HepG2 (cell line): ENCODE measurements at regions not wholly inside any gene's neighbourhood (a gene's known extent, or its start where the extent isn't known, plus 50 kb on each side); places are given as distances from the start of the nearest gene placed in this dataset.

ENCODE experiments used
- ATAC-seq: fragments of 200-7000 bp; cut with Tn5 transposase; 3 replicates; pipeline ENCODE4 v1.9.1; 2020; ENCODE audit warnings: mild to moderate bottlenecking, moderate library complexity
- BruUV-seq: library from RNA; stranded (reverse); fragments of 400-500 nt; replicated peaks from 2 replicates; lab custom pipeline; 2021; lab: Mats Ljungman, UMichigan
- CTCF ChIA-PET: fragments of 300-600 bp; formaldehyde crosslinking; extraction: SDS; loops from one replicate; lab custom pipeline; 2021; ENCODE audit warnings: low total read pairs, inconsistent platforms, low intra/inter-chr PET ratio; lab: Yijun Ruan, JAX
- POLR2A ChIA-PET: fragments of 350-600 bp; sonication (Branson Sonifier 250); formaldehyde crosslinking; loops from one replicate; lab custom pipeline; 2020; ENCODE audit warnings: antibody characterized with exemption, inconsistent platforms; lab: Yijun Ruan, JAX
- DNase-seq: peaks from one replicate; pipeline ENCODE4 v3.0.0-alpha.2; 2015; ENCODE audit warnings: low spot score
- FAIRE-seq: peaks from 3 replicates; lab custom pipeline; 2011; peaks lifted over from hg19 to GRCh38; lab: Jason Lieb, UNC
- H2AFZ ChIP-seq: one replicate; pipeline ENCODE4 v1.6.1; 2011; ENCODE audit warnings: low read length, inconsistent platforms
- H3K27ac ChIP-seq: fragments of 300-600 bp; 3 replicates; pipeline ENCODE4 v1.8.0; 2011; ENCODE audit warnings: mixed run types, mild to moderate bottlenecking, mixed read lengths, low read length, inconsistent platforms; ENCODE audit not compliant: insufficient read depth; ENCODE audit errors: extremely low read length
- H3K27me3 ChIP-seq, 2 experiments: fragments of 200-600 bp in 1 of 2; 2 replicates in 1 of 2; 3 replicates in 1 of 2; pipeline versions ENCODE4 v1.6.0 to v1.8.0; 2011; ENCODE audit warnings: low read length in 2 of 2, mild to moderate bottlenecking in 2 of 2, moderate library complexity in 2 of 2, inconsistent platforms in 1 of 2; ENCODE audit not compliant: insufficient read depth in 2 of 2, control insufficient read depth in 1 of 2
- H3K36me3 ChIP-seq, 2 experiments: fragments of 200-600 bp in 1 of 2; replicated peaks in 1 of 2; 2 replicates in 1 of 2; 3 replicates in 1 of 2; pipeline versions ENCODE4 v1.5.1 to v1.8.0; 2011; ENCODE audit warnings: low read length in 2 of 2, inconsistent platforms in 1 of 2; ENCODE audit not compliant: insufficient read depth in 2 of 2, control insufficient read depth in 1 of 2
- H3K4me1 ChIP-seq: 2 replicates; pipeline ENCODE4 v1.5.1; 2012; ENCODE audit warnings: low read length, inconsistent platforms; ENCODE audit not compliant: insufficient read depth
- H3K4me2 ChIP-seq: 2 replicates; pipeline ENCODE4 v1.6.0; 2011; ENCODE audit warnings: low read depth, low read length, inconsistent platforms
- H3K4me3 ChIP-seq, 3 experiments: fragments of 200-600 bp in 1 of 3; sonication (generic), shearing (Covaris generic) in 1 of 3; replicated peaks in 1 of 3; 2 replicates each; pipeline ENCODE4 v1.5.1; 2011 to 2016; ENCODE audit warnings: low read length in 3 of 3, inconsistent platforms in 2 of 3, low read depth in 2 of 3, mild to moderate bottlenecking in 2 of 3, control low read depth in 1 of 3, mixed read lengths in 1 of 3; ENCODE audit not compliant: insufficient read depth in 1 of 3
- H3K79me2 ChIP-seq: one replicate; pipeline ENCODE4 v1.6.1; 2011; ENCODE audit warnings: low read length, inconsistent platforms; ENCODE audit not compliant: insufficient read depth
- H3K9ac ChIP-seq: 2 replicates; pipeline ENCODE4 v1.6.0; 2011; ENCODE audit warnings: mild to moderate bottlenecking, low read depth, low read length, inconsistent platforms; ENCODE audit not compliant: insufficient read depth
- H3K9me3 ChIP-seq: 2 replicates; pipeline ENCODE4 v1.5.1; 2012; ENCODE audit warnings: mild to moderate bottlenecking, low read length
- H4K20me1 ChIP-seq: 2 replicates; pipeline ENCODE4 v1.6.0; 2011; ENCODE audit warnings: inconsistent platforms, mild to moderate bottlenecking, low read length, moderate library complexity; ENCODE audit not compliant: insufficient read depth
- TAF15 ChIP-seq: fragments of 200-400 bp; formaldehyde crosslinking; IDR thresholded peaks from one replicate; pipeline ENCODE4 v1.6.1; 2018; ENCODE audit warnings: mild to moderate bottlenecking, low read depth, low read length; ENCODE audit not compliant: poor library complexity, severe bottlenecking
- ZBTB33 ChIP-seq: sonication (generic); formaldehyde crosslinking; IDR thresholded peaks from 2 replicates; pipeline ENCODE4 v1.4.0; 2020; ENCODE audit warnings: missing genetic modification reagents
- ZNF20 ChIP-seq: sonication (generic); formaldehyde crosslinking; IDR thresholded peaks from 2 replicates; pipeline ENCODE4 v1.4.0; 2020; ENCODE audit warnings: mild to moderate bottlenecking, moderate library complexity, missing genetic modification reagents
- WGBS: methylation state at CpG from one replicate; pipeline ENCODE4 v1.1.6; 2017; ENCODE audit warnings: low lambda C conversion rate; 5-methylcytosine and 5-hydroxymethylcytosine counted together
- in situ Hi-C: cut with HindIII; loops from 2 replicates; pipeline ENCODE4 v1.10.0; 2017; ENCODE audit warnings: low pct_unique_long_range_greater_than_20kb; ENCODE audit not compliant: extremely low pct_ligation_motif_present
- intact Hi-C: fragments of 100-400 bp; cut with micrococcal nuclease; formaldehyde crosslinking; loops from one replicate; pipeline ENCODE4 v1.10.0; 2022; ENCODE audit not compliant: unreplicated experiment
- TF ChIP-seq, protein P1 (sequence below): sonication (generic); formaldehyde crosslinking; IDR thresholded peaks from 2 replicates; pipeline ENCODE4 v1.5.0; 2020; ENCODE audit warnings: mild to moderate bottlenecking, missing genetic modification reagents, borderline replicate concordance

- TF ChIP-seq, protein P1, sequence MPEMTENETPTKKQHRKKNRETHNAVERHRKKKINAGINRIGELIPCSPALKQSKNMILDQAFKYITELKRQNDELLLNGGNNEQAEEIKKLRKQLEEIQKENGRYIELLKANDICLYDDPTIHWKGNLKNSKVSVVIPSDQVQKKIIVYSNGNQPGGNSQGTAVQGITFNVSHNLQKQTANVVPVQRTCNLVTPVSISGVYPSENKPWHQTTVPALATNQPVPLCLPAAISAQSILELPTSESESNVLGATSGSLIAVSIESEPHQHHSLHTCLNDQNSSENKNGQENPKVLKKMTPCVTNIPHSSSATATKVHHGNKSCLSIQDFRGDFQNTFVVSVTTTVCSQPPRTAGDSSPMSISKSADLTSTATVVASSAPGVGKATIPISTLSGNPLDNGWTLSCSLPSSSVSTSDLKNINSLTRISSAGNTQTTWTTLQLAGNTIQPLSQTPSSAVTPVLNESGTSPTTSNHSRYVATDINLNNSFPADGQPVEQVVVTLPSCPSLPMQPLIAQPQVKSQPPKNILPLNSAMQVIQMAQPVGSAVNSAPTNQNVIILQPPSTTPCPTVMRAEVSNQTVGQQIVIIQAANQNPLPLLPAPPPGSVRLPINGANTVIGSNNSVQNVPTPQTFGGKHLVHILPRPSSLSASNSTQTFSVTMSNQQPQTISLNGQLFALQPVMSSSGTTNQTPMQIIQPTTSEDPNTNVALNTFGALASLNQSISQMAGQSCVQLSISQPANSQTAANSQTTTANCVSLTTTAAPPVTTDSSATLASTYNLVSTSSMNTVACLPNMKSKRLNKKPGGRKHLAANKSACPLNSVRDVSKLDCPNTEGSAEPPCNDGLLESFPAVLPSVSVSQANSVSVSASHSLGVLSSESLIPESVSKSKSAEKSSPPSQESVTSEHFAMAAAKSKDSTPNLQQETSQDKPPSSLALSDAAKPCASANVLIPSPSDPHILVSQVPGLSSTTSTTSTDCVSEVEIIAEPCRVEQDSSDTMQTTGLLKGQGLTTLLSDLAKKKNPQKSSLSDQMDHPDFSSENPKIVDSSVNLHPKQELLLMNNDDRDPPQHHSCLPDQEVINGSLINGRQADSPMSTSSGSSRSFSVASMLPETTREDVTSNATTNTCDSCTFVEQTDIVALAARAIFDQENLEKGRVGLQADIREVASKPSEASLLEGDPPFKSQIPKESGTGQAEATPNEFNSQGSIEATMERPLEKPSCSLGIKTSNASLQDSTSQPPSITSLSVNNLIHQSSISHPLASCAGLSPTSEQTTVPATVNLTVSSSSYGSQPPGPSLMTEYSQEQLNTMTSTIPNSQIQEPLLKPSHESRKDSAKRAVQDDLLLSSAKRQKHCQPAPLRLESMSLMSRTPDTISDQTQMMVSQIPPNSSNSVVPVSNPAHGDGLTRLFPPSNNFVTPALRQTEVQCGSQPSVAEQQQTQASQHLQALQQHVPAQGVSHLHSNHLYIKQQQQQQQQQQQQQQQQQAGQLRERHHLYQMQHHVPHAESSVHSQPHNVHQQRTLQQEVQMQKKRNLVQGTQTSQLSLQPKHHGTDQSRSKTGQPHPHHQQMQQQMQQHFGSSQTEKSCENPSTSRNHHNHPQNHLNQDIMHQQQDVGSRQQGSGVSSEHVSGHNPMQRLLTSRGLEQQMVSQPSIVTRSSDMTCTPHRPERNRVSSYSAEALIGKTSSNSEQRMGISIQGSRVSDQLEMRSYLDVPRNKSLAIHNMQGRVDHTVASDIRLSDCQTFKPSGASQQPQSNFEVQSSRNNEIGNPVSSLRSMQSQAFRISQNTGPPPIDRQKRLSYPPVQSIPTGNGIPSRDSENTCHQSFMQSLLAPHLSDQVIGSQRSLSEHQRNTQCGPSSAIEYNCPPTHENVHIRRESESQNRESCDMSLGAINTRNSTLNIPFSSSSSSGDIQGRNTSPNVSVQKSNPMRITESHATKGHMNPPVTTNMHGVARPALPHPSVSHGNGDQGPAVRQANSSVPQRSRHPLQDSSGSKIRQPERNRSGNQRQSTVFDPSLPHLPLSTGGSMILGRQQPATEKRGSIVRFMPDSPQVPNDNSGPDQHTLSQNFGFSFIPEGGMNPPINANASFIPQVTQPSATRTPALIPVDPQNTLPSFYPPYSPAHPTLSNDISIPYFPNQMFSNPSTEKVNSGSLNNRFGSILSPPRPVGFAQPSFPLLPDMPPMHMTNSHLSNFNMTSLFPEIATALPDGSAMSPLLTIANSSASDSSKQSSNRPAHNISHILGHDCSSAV (CRISPR knock-in tag): no peak
Measured at GRCh38 chr22:27217154-27217553, 559.8 kb downstream of the MIAT start (continued).

DNA sequence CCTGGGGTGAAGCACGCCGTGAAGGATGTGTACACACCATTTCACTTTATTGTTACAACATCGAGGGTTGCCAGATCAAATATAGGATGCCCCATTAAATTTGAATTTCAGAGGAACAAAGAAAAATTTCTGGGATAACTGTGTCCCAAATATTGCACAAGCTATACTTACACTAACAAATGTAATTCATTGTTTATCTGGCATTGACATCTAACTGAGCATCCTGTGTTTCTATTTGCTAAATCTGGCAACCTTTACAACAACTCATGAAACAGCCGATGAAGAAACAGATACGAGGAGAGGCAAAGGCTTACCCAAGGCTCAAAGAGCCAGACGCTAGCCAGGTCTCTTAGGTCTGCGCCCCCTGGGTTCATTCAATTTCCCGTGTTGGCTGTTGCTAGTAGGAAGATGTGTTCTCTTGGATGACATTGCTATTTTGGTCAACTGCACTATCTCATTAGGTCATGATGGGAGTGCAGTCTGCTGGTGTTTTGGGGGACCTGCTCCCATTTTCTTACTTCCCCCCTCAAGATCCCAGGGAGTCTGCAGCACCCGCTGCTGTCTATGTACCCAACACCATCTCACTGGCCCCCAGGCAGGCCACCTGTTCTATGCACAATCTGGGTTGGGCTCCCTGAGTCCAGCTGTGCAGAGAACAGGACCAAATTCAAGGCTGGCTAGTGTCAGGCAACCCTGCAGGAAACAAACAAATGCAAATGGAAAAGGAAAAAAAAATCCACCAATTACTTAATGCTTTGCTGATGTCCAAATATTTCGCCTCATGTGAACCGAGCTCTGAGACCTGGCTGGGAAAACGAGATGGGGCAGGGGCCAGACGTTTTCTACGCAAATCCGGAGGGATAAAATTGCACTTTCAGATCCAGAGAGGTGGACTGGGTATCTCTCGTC, 560.9 kb downstream of the MIAT start:
- POLR2A ChIA-PET: no interaction called here
- CTCF ChIA-PET: no interaction called here

More for the DNA sequence above, 560.9 kb downstream of the MIAT start:
- in situ Hi-C loops: no loop called here
- intact Hi-C loops: no loop called here
- no TSS peak for BruUV-seq
- H3K4me2 ChIP-seq: no peak overlapping the region
- H4K20me1 ChIP-seq: no peaks in the 10 kb centered on the region
- no peak overlapping the region for H3K27ac ChIP-seq
- DNase-seq: no peak
- H2AFZ ChIP-seq: no peak overlapping the region
- TF ChIP-seq ZBTB33 (CRISPR knock-in tag) (no peak), ZNF20 (CRISPR knock-in tag) (no peak), TAF15 (no peak)
- TF ChIP-seq, all 625 proteins: peak for 0
- no peak overlapping the region for H3K4me3 ChIP-seq
- no peaks in the 10 kb centered on the region for H3K4me1 ChIP-seq
- 18% methylated on average over 16 of the region's 16 CpGs for WGBS
- FAIRE-seq (no peak), ATAC-seq (no peak)
- no peaks in the 10 kb centered on the region for H3K36me3 ChIP-seq
- H3K9ac ChIP-seq: no peak overlapping the region
- H3K79me2 ChIP-seq: no peaks in the 10 kb centered on the region
- peaks cover 2 to 3% of the 10 kb centered on the region in 2 experiments; a peak in 2 of 5 replicates for H3K27me3 ChIP-seq
- H3K9me3 ChIP-seq: no peaks in the 10 kb centered on the region
